ENCODE measurements at regions not wholly inside any gene's neighbourhood (a gene's known extent, or its start where the extent isn't known, plus 50 kb on each side); places are given as distances from the start of the nearest gene placed in this dataset.
"Not testable (repeated sequence)": the region's sequence is repeated elsewhere in the genome, so short reads cannot be mapped to it uniquely, and the experiment has no call there.

GRCh38 chr4:66506985-66507384 lies 836.7 kb upstream of the EPHA5 start:
- no peak for DNase-seq

DNA sequence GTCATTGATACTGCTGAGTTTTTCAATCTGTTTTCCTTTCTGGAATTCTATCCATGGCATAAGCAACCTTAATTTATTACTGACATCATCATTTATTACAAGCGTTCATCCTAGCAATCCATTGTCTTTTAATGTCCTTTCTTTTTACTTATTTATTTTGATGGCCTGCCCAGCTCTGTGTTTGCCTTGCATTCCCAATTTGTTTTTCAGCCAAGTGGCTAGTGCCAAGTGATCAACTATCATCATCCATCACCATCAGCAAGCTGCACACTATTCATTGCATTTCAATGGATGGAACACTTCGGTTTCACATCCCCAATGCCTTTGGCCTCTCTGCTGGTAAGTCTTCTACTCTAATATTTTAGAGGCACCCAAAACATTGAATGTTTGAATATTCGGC lies 831.7 kb upstream of the EPHA5 start:
- no peak for DNase-seq

GRCh38 chr4:66490729-66491128 lies 820.4 kb upstream of the EPHA5 start:
- DNase-seq, result no peak

DNA sequence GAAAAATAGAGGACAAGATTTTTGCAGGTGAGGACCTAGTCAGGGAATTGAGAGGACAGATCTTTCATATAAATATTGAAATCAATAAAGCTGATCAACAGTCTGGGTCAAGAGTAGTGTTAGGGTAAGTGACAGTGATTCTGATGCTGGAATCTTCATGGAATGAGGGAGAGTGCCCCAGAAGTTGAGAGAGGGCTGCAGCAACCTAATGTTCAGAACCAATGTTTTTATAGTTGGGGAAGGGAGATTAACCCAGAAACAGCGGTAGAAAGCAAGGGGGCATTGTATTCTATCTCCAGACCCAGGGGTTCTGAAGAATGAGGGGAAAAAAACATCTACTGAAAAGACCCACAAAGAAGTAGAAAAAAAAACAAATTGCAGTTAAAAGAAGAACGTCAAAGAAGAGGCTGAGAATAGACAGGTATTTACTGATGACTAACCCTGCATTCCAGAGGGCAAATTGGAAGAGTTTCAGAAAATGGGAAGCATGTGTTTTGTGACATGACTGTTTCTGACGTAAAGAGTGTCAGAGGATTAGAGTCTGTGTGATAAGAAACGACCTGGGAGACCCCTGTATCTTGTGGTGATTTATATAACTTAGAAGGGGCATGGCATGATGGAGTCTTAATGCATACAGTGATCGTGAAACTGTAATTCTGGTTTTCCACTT lies 819.6 kb upstream of the EPHA5 start:
- DNase-seq, result no peak

DNA sequence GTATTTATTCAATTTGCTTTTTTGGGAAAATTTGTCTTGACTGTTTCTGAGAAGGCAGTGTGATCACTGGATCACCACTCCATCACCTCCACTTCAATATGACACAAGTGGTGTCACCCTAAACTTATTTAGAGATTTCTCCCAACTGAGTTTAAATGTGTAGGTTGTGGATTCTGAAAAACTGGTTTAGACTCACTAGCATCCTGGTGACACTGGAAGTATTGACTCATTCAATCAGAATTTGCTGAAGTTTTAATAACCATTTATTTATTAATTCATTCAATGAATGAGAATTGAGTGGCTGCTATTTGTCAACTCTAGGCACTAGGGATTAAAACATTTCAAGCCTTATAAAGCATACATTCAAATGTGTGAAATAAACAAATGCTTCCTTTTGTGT lies 819.1 kb upstream of the EPHA5 start:
- no peak for DNase-seq

GRCh38 chr4:66486068-66486467 lies 815.8 kb upstream of the EPHA5 start:
- DNase-seq, result no peak

- no peak for DNase-seq
These were observed 811.9 kb upstream of the EPHA5 start for GRCh38 chr4:66482186-66482585.

DNA sequence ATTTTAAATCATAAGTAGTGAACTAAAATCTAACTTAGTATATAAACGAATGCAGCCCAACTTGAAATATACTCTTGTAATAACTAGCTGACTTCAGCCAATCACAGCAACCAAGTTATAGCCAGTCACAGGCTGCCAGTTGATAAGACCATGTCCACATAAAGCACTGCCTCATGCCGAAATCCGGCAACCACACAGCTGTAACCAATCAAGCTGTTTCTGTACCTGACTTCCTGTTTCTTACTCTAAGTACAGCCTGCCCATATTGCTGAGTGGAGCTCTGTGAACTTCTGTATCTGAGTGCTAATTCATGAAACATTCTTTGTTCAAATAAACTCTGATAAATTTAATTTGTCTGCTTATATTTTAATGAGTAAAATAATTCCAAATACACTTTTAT lies 805.3 kb upstream of the EPHA5 start:
- no peak for DNase-seq

- DNase-seq, result no peak
These were observed 794.8 kb upstream of the EPHA5 start for GRCh38 chr4:66465111-66465510.

DNA sequence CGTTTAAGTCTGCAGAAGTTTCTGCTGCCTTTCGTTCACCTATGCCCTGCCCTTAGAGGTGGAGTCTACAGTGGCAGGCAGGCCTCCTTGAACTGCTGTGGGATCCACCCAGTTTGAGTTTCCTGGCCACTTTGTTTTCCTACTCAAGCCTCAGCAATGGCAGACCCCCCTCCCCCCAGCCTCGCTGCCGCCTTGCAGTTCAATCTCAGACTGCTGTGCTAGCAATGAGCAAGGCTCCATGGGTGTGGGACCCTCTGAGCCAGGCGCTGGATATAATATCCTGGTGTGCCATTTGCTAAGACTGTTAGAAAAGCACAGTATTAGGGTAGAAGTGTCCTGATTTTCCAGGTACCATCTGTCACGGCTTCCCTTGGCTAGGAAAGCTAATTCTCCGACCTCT lies 792.6 kb upstream of the EPHA5 start:
- DNase-seq, result not testable (repeated sequence)

GRCh38 chr4:66451741-66452140 lies 781.5 kb upstream of the EPHA5 start:
- no peak for DNase-seq

DNA sequence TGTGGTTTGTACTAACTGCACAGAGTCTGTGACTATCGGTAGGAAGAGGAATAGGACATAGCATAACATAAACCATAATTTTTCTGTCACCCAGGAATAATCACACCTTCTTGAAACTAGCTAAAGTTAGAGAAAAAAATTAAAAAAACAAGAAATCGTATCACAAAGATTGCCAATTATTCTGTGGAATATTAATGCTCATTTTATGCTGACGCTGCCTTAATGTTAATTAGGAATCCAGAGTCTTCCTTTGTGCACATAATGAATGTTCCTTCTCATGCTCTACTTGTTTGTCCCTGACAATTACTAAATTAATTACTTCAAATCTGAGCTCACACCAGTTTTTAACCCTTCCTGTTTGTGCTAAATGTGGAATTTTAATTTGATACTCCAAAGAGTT lies 772.7 kb upstream of the EPHA5 start:
- no peak for DNase-seq

DNA sequence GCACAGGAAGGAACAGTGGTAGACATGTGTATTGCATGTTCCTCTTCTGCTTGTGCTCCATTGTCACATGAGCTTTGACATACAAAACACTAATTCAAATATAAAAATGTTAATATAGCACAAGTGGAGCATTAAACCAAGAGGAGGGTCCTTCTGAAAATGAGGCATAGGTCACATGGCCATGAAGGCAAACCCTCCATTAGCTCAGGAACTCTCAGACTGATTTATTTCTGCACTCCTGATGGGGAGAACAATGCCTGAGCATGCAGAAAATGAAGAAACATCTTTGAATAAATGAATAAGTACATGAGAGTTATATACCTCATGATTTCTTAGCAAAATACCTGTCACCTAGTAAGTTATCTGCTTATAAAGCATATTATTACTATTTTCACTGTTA lies 769.2 kb upstream of the EPHA5 start:
- no peak for DNase-seq

- no peak for DNase-seq
These were observed 763.4 kb upstream of the EPHA5 start for GRCh38 chr4:66433706-66434105.

- no peak for DNase-seq
These were observed 760.6 kb upstream of the EPHA5 start for GRCh38 chr4:66430856-66431255.

GRCh38 chr4:66429276-66429675 lies 759.0 kb upstream of the EPHA5 start:
- DNase-seq, result no peak

DNA sequence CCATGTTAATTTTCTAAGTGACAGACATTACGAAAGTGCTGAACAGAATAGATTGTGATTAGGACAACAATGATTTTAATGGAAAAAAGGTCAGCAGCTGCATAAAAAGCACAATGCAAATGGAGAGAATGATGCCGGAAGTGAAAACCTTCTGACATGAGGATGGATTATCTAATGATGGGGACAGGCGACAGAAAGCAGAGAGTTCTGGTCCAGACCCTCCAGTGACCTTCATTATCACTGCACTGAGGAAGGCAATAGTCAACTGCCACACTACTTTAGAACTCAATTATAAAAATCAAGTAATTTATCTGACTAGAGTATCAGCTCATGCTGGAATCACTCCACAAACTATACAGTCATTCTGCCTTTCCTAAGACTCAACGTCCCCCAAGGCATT lies 746.1 kb upstream of the EPHA5 start:
- DNase-seq, result no peak

DNA sequence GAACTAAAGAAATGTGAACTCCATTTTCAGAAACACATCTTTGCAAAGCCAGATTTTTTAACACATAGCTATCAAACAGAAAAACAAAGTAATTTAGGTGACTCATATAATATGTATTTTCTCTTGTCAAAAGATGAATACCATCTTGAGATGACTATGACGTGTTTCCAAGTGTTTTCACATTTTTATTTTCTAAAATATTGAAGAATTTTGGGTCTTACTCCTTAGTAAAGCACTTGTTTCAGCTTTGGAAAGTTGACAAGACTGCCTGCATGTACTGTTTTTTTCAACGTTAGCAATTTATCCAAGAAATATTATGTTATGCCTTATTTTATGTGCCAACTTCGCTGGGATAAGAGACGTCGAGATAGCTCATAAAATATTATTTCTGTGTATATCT lies 733.9 kb upstream of the EPHA5 start:
- no peak for DNase-seq

GRCh38 chr4:66376921-66377320 lies 706.6 kb upstream of the EPHA5 start:
- DNase-seq, result no peak

- DNase-seq, result no peak
These were observed 706.1 kb upstream of the EPHA5 start for GRCh38 chr4:66376396-66376795.

DNA sequence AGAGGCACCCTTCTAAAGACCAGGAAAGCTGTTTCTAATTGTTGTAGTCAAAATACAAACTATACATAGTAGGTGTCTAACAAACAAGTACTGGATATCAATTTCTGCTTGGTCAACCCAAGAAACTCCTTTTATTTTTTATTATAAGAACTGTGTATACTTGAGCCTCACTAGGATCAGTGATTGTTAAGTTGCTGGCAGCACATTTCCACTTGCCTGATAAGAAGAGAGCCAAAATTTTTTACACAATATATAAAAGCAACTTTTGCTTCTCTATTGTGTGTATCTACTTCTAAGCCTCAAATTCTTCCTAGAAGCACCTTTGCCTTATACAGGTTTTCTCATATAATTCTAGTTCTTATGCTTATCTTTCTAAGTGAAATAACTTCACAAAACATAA lies 703.0 kb upstream of the EPHA5 start:
- no peak for DNase-seq

DNA sequence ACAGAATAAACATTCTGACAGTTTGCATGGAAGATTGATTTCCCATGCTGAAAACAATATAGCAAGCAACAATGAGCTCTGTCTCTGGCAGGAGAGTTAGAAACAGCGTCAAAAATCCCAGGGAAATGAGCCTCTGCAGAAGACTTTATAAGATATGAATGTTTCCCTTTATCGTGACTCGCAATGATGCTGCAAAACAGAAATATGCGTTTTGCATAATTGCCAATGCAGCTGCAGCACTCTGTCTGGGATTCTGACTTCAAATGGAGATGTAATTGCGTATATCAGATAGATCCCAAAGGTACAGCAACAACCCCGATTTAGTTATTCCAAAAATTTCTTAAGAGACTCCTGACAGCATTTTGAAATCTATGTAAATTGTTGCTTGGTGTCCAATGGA lies 702.4 kb upstream of the EPHA5 start:
- no peak for DNase-seq

DNA sequence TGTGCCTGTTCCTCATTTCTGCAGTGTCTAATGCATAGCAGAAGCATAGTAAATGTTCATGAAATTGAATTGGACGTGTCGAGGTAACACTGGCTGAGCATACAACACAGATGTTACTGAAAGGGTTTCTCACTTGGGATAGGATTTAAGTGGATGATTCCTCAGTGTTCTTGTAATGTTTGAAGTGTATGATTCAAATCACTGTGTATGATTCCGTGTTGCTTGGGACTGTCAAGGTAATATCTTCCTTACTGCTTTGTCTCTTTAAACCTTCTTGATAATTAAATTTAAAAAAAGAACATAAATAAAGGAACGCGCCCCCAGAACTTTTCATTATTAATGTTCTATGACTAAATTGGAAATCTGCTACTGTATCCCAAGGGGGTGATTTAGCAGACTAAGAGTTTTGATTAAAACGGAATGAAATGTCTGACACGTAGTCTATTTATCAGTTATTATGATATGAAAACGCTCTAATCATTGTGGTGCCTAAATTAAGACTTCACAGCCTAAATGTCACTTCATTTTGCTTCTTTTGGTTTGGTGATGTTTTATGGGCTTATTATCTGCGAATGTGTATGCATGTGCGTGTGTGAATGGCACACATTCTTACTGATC lies 696.9 kb upstream of the EPHA5 start:
- DNase-seq, result no peak

DNA sequence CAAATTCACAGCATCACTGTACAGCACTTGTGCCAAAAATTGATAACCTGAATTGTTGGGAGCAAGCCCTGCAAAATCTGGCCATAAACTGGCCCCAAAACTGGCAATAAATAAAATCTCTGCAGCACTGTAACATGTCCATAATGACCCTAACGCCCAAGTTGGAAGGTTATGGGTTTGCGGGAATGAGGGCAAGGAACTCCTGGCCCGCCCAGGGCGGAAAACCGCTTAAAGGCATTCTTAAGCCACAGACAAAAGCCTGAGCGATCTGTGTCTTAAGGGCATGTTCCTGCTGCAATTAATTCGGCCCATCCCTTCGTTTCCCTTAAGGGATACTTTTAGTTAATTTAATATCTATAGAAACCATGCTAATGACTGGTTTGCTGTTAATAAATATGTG lies 690.1 kb upstream of the EPHA5 start:
- not testable (repeated sequence) for DNase-seq

- no peak for DNase-seq
These were observed 687.0 kb upstream of the EPHA5 start for GRCh38 chr4:66357316-66357715.
